Liver (tissue), 8 donors: ENCODE measurements at regions not wholly inside any gene's neighbourhood (a gene's known extent, or its start where the extent isn't known, plus 50 kb on each side); places are given as distances from the start of the nearest gene placed in this dataset.

ENCODE experiments used
- DNase-seq: peaks from one replicate; pipeline ENCODE4 v3.0.0-alpha.2; 2017; ENCODE audit warnings: low spot score
- H3K27ac ChIP-seq, 2 donors: one replicate each; pipeline ENCODE4 v1.7.0; 2013; ENCODE audit warnings: inconsistent platforms in 2 of 2, low read length in 2 of 2, control low read depth in 1 of 2, low read depth in 1 of 2, mild to moderate bottlenecking in 1 of 2
- H3K27me3 ChIP-seq, 4 donors: one replicate each; pipeline versions ENCODE4 v1.6.1 to v1.7.0; 2013; ENCODE audit warnings: low read length in 3 of 4, inconsistent platforms in 1 of 4, mild to moderate bottlenecking in 1 of 4, moderate library complexity in 1 of 4; ENCODE audit not compliant: control insufficient read depth in 4 of 4, insufficient read depth in 4 of 4
- H3K36me3 ChIP-seq, 4 donors: one replicate each; pipeline versions ENCODE4 v1.6.1 to v1.7.0; 2013; ENCODE audit warnings: low read length in 3 of 4, mild to moderate bottlenecking in 3 of 4, low read depth in 1 of 4, moderate library complexity in 1 of 4; ENCODE audit not compliant: control insufficient read depth in 4 of 4, insufficient read depth in 3 of 4
- H3K4me1 ChIP-seq, 4 donors: one replicate each; pipeline versions ENCODE4 v1.6.1 to v1.7.0; 2013; ENCODE audit warnings: low read length in 3 of 4, mild to moderate bottlenecking in 3 of 4, moderate library complexity in 1 of 4; ENCODE audit not compliant: control insufficient read depth in 4 of 4, insufficient read depth in 4 of 4
- H3K4me3 ChIP-seq, 3 donors: one replicate each; pipeline versions ENCODE4 v1.6.1 to v1.7.0; 2013; ENCODE audit warnings: low read length in 3 of 3, control low read depth in 1 of 3, low read depth in 1 of 3, mild to moderate bottlenecking in 1 of 3
- H3K9ac ChIP-seq, 2 donors: one replicate each; pipeline ENCODE4 v1.7.0; 2013; ENCODE audit warnings: low read length in 2 of 2, mild to moderate bottlenecking in 2 of 2, moderate library complexity in 2 of 2, control low read depth in 1 of 2, low read depth in 1 of 2
- H3K9me3 ChIP-seq, 4 donors: one replicate each; pipeline versions ENCODE4 v1.6.1 to v1.7.0; 2013; ENCODE audit warnings: low read length in 3 of 4; ENCODE audit not compliant: control insufficient read depth in 4 of 4
- ATF3 ChIP-seq: IDR thresholded peaks from 2 replicates; pipeline ENCODE4 v1.6.1; 2016; ENCODE audit warnings: antibody characterized with exemption
- CTCF ChIP-seq: fragments of 150-350 bp; IDR thresholded peaks from 2 replicates; pipeline ENCODE4 v1.5.1; 2017; ENCODE audit warnings: improper control_type of control experiment, low read depth, low read length; ENCODE audit not compliant: missing input control
- FOXA1 ChIP-seq: IDR thresholded peaks from 2 replicates; pipeline ENCODE4 v1.6.1; 2016; ENCODE audit warnings: antibody characterized with exemption
- FOXA2 ChIP-seq: IDR thresholded peaks from 2 replicates; pipeline ENCODE4 v1.6.1; 2016; ENCODE audit warnings: antibody characterized with exemption
- GABPA ChIP-seq, 2 donors: IDR thresholded peaks in 1 of 2; conservative IDR thresholded peaks in 1 of 2; 2 replicates each; pipeline ENCODE4 v1.6.1; 2016; ENCODE audit warnings: antibody characterized with exemption in 2 of 2, mild to moderate bottlenecking in 1 of 2, moderate library complexity in 1 of 2
- HNF4A ChIP-seq, 2 donors: conservative IDR thresholded peaks; 2 replicates each; pipeline ENCODE4 v1.6.1; 2016; ENCODE audit warnings: antibody characterized with exemption in 2 of 2, mild to moderate bottlenecking in 2 of 2
- HNF4G ChIP-seq: IDR thresholded peaks from 2 replicates; pipeline ENCODE4 v1.6.1; 2016; ENCODE audit warnings: antibody characterized with exemption
- NR2F2 ChIP-seq: IDR thresholded peaks from 2 replicates; pipeline ENCODE4 v1.6.1; 2016; ENCODE audit warnings: antibody characterized with exemption
- RAD21 ChIP-seq, 2 donors: IDR thresholded peaks; 2 replicates each; pipeline ENCODE4 v1.6.1; 2016; ENCODE audit warnings: antibody characterized with exemption in 2 of 2, mild to moderate bottlenecking in 2 of 2
- RXRA ChIP-seq, 2 donors: IDR thresholded peaks; 2 replicates each; pipeline ENCODE4 v1.6.1; 2017 to 2018; ENCODE audit warnings: antibody characterized with exemption in 2 of 2, mild to moderate bottlenecking in 1 of 2
- SP1 ChIP-seq: IDR thresholded peaks from 2 replicates; pipeline ENCODE4 v1.6.1; 2018; ENCODE audit warnings: antibody characterized with exemption, mild to moderate bottlenecking
- TAF1 ChIP-seq: conservative IDR thresholded peaks from 2 replicates; pipeline ENCODE4 v1.6.1; 2016; ENCODE audit warnings: antibody characterized with exemption, mild to moderate bottlenecking
- YY1 ChIP-seq: IDR thresholded peaks from 2 replicates; pipeline ENCODE4 v1.6.1; 2016; ENCODE audit warnings: antibody characterized with exemption, mild to moderate bottlenecking
- ZBTB33 ChIP-seq: IDR thresholded peaks from 2 replicates; pipeline ENCODE4 v1.6.1; 2016; ENCODE audit warnings: antibody characterized with exemption
- WGBS: extraction: QIAGEN DNeasy Blood & Tissue Kit; methylation state at CpG from one replicate; pipeline ENCODE4 v1.1.7; 2013; 5-methylcytosine and 5-hydroxymethylcytosine counted together
- donor health status: healthy.
- donor health status: healthy.
- donor health status: healthy.
- donor health status: healthy.
- donor health status: healthy.

GRCh38 chr18:71832946-71833617 lies 711.1 kb downstream of the CBLN2 start:
- no peak for DNase-seq
- no peaks in the 10 kb centered on the region for H3K27me3 ChIP-seq
- no peaks in the 10 kb centered on the region for H3K9me3 ChIP-seq
- no peak overlapping the region for H3K9ac ChIP-seq
- H3K4me1 ChIP-seq, result peaks cover 0 to 9% (median 6%) of the 10 kb centered on the region in 4 donors
- WGBS, result 91% methylated on average over 13 of the region's 13 CpGs
- TF ChIP-seq ATF3, result no peak
- TF ChIP-seq SP1, result no peak
- TF ChIP-seq FOXA1, result no peak
- TF ChIP-seq TAF1, result no peak
- TF ChIP-seq ZBTB33, result no peak
- TF ChIP-seq RXRA (IDR thresholded peaks at IDR 0.05), result no peak
- H3K36me3 ChIP-seq, result no peaks in the 10 kb centered on the region
- no peak overlapping the region for H3K27ac ChIP-seq
- no peak overlapping the region for H3K4me3 ChIP-seq

- no peak overlapping the region for H3K4me3 ChIP-seq
- H3K36me3 ChIP-seq, result no peaks in the 10 kb centered on the region
- H3K9ac ChIP-seq, result no peak overlapping the region
- DNase-seq, result no peak
- no peak for TF ChIP-seq SP1
- peak; percentile 56 for TF ChIP-seq YY1
- TF ChIP-seq HNF4A (conservative IDR thresholded peaks at IDR 0.05), result peak in 1 of 2 donors; percentile 42
- peak in 1 of 2 donors; percentile 11 for TF ChIP-seq RAD21 (IDR thresholded peaks at IDR 0.05)
- TF ChIP-seq RXRA (IDR thresholded peaks at IDR 0.05), result peak in 1 of 2 donors; percentile 36
- no peak for TF ChIP-seq NR2F2
- peaks cover 0 to 9% (median 6%) of the 10 kb centered on the region in 4 donors for H3K4me1 ChIP-seq
- H3K9me3 ChIP-seq, result no peaks in the 10 kb centered on the region
- H3K27me3 ChIP-seq, result no peaks in the 10 kb centered on the region
- H3K27ac ChIP-seq, result no peak overlapping the region
Observed at GRCh38 chr18:71831039-71831438, 713.1 kb downstream of the CBLN2 start.

GRCh38 chr18:71827301-71827700 lies 716.8 kb downstream of the CBLN2 start:
- no peak overlapping the region for H3K4me3 ChIP-seq

More at GRCh38 chr18:71827301-71827700, 716.8 kb downstream of the CBLN2 start:
- H3K4me1 ChIP-seq, result peaks cover 0 to 9% (median 6%) of the 10 kb centered on the region in 4 donors
- DNase-seq, result no peak
- H3K9me3 ChIP-seq, result no peaks in the 10 kb centered on the region
- H3K27me3 ChIP-seq, result no peaks in the 10 kb centered on the region
- no peak overlapping the region for H3K27ac ChIP-seq
- H3K36me3 ChIP-seq, result no peaks in the 10 kb centered on the region
- TF ChIP-seq CTCF, result no peak
- no peak for TF ChIP-seq SP1
- no peak for TF ChIP-seq HNF4G
- no peak for TF ChIP-seq ATF3
- TF ChIP-seq ZBTB33, result no peak
- TF ChIP-seq GABPA (IDR thresholded peaks at IDR 0.05 in 1 of 2, conservative IDR thresholded peaks at IDR 0.05 in 1 of 2), result no peak
- TF ChIP-seq FOXA2, result no peak
- WGBS, result 84% methylated on average over 3 of the region's 3 CpGs
- H3K9ac ChIP-seq, result no peak overlapping the region
